Skeletal muscle tissue (tissue), 3 donors: ENCODE measurements at regions not wholly inside any gene's neighbourhood (a gene's known extent, or its start where the extent isn't known, plus 50 kb on each side); places are given as distances from the start of the nearest gene placed in this dataset.

Source experiments
- H3K27ac ChIP-seq: one replicate; pipeline ENCODE4 v1.7.0; 2013; ENCODE audit warnings: mild to moderate bottlenecking, low read depth, low read length, inconsistent platforms
- H3K27me3 ChIP-seq, 3 donors: one replicate each; pipeline ENCODE4 v1.7.0; 2013; ENCODE audit warnings: low read length in 3 of 3; ENCODE audit not compliant: control insufficient read depth in 3 of 3, insufficient read depth in 3 of 3
- H3K36me3 ChIP-seq, 3 donors: one replicate each; pipeline ENCODE4 v1.7.0; 2013; ENCODE audit warnings: low read length in 3 of 3; ENCODE audit not compliant: control insufficient read depth in 3 of 3, insufficient read depth in 3 of 3
- H3K4me1 ChIP-seq, 3 donors: one replicate each; pipeline ENCODE4 v1.7.0; 2013; ENCODE audit warnings: low read length in 3 of 3, mild to moderate bottlenecking in 3 of 3; ENCODE audit not compliant: control insufficient read depth in 3 of 3, insufficient read depth in 3 of 3
- H3K4me3 ChIP-seq, 3 donors: one replicate each; pipeline ENCODE4 v1.7.0; 2013; ENCODE audit warnings: low read length in 3 of 3
- H3K9ac ChIP-seq, 3 donors: one replicate each; pipeline ENCODE4 v1.7.0; 2013; ENCODE audit warnings: low read length in 3 of 3, mild to moderate bottlenecking in 3 of 3, moderate library complexity in 2 of 3, low read depth in 1 of 3
- H3K9me3 ChIP-seq, 3 donors: one replicate each; pipeline ENCODE4 v1.7.0; 2013; ENCODE audit warnings: low read length in 3 of 3; ENCODE audit not compliant: control insufficient read depth in 3 of 3
- donor health status: Osteomylitis.

DNA sequence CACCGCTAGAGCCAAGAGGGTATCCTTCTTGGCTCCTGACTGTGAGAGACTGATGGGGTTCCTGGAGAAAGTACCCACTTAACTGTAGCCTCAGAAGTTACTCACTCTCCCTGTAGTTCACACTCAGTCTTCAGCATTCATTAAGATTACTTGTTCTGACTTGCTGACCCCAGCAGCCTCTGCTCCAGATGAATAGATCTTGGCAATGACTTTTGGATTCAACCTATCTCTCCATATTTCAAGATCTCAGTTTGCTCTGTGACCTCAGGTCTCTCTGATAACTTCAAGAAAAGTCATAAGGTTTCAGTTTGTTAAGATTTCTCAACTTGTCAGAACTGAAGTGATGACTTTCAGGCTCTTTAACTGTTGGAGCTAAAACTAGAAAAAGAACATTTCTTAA lies 825.6 kb downstream of the PCDH7 start:
- H3K9ac ChIP-seq = no peak overlapping the region
- H3K27ac ChIP-seq = no peak overlapping the region
- H3K36me3 ChIP-seq = no peaks in the 10 kb centered on the region
- no peaks in the 10 kb centered on the region for H3K9me3 ChIP-seq
- H3K27me3 ChIP-seq = no peaks in the 10 kb centered on the region
- no peaks in the 10 kb centered on the region for H3K4me1 ChIP-seq
- H3K4me3 ChIP-seq = no peak overlapping the region

GRCh38 chr4:31548021-31548420 lies 827.9 kb downstream of the PCDH7 start:
- H3K36me3 ChIP-seq = no peaks in the 10 kb centered on the region
- no peaks in the 10 kb centered on the region for H3K4me1 ChIP-seq
- H3K27me3 ChIP-seq = no peaks in the 10 kb centered on the region
- H3K4me3 ChIP-seq = no peak overlapping the region
- no peak overlapping the region for H3K9ac ChIP-seq
- no peaks in the 10 kb centered on the region for H3K9me3 ChIP-seq
- no peak overlapping the region for H3K27ac ChIP-seq

DNA sequence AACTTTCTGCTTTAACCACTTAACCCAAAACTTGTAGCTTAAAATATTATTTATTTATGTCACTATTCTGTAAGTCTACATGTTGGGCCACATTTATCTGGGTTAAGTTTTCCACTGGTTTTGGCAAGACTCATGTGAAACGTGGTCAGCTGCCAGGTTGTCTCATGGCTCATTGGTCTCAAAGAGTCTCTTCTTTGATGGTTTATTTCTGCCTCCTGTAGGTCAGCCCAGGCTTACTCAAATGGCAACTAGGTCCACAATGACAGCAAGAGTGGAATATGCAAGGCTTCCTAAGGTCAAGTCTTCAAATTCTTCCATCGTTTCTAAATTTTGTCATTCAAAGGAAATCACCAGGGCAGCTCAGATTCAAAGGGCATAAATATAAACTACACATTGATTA lies 828.7 kb downstream of the PCDH7 start:
- H3K27me3 ChIP-seq = no peaks in the 10 kb centered on the region
- H3K9me3 ChIP-seq = no peaks in the 10 kb centered on the region
- no peaks in the 10 kb centered on the region for H3K36me3 ChIP-seq
- H3K4me3 ChIP-seq = no peak overlapping the region
- no peaks in the 10 kb centered on the region for H3K4me1 ChIP-seq
- no peak overlapping the region for H3K27ac ChIP-seq
- H3K9ac ChIP-seq = no peak overlapping the region

DNA sequence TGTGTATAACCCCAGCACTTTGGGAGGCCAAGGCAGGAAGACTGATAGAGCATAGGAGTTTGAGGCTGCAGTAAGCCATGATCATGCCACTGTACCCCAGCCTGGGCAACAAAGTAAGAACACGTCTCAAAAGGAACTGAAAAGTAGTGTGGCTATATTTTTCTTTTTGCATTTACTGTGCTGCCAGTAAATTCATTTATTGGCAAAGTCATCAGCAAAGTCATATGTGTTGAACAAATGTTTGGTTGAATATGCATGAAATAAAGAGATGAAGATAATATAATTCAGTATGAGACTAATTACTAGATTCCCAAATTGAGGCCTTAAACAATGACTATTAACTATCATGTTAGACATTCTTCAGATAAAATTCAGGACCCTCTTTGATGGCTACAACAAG lies 829.1 kb downstream of the PCDH7 start:
- no peak overlapping the region for H3K27ac ChIP-seq
- H3K27me3 ChIP-seq = no peaks in the 10 kb centered on the region
- H3K9ac ChIP-seq = no peak overlapping the region
- H3K36me3 ChIP-seq = no peaks in the 10 kb centered on the region
- H3K4me1 ChIP-seq = no peaks in the 10 kb centered on the region
- no peaks in the 10 kb centered on the region for H3K9me3 ChIP-seq
- H3K4me3 ChIP-seq = no peak overlapping the region

GRCh38 chr4:31557437-31557836 lies 837.3 kb downstream of the PCDH7 start:
- H3K4me3 ChIP-seq = no peak overlapping the region
- no peaks in the 10 kb centered on the region for H3K9me3 ChIP-seq
- no peaks in the 10 kb centered on the region for H3K36me3 ChIP-seq
- no peaks in the 10 kb centered on the region for H3K4me1 ChIP-seq
- H3K27ac ChIP-seq = no peak overlapping the region
- H3K27me3 ChIP-seq = no peaks in the 10 kb centered on the region
- H3K9ac ChIP-seq = no peak overlapping the region

DNA sequence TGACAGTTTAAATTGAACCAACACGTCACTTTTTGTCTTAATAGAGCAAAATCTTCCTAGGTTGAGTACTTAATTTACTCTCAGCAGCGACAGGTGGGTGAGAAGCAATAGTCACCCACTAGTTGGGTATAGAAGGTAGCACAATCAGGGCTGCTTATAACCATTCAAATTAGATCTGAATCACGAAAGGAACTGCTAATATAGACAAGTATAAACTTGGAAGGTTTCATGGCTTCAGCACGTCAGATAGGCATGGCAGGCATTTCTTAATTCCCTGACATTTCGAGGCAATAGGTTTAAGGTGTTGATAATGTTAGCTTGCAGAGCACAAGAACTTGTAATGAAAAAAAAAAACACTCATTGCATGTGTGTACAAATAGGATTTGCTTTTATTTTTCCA lies 853.4 kb downstream of the PCDH7 start:
- Histone ChIP-seq H3K27me3 (no peaks in the 10 kb centered on the region), H3K27ac (no peak overlapping the region), H3K9ac (no peak overlapping the region), H3K4me3 (no peak overlapping the region), H3K36me3 (no peaks in the 10 kb centered on the region), H3K4me1 (no peaks in the 10 kb centered on the region), H3K9me3 (no peaks in the 10 kb centered on the region)

GRCh38 chr4:31575504-31575903 lies 855.3 kb downstream of the PCDH7 start:
- no peak overlapping the region for H3K4me3 ChIP-seq
- no peak overlapping the region for H3K27ac ChIP-seq
- H3K4me1 ChIP-seq = no peaks in the 10 kb centered on the region
- no peaks in the 10 kb centered on the region for H3K9me3 ChIP-seq
- H3K36me3 ChIP-seq = no peaks in the 10 kb centered on the region
- no peak overlapping the region for H3K9ac ChIP-seq
- H3K27me3 ChIP-seq = no peaks in the 10 kb centered on the region

DNA sequence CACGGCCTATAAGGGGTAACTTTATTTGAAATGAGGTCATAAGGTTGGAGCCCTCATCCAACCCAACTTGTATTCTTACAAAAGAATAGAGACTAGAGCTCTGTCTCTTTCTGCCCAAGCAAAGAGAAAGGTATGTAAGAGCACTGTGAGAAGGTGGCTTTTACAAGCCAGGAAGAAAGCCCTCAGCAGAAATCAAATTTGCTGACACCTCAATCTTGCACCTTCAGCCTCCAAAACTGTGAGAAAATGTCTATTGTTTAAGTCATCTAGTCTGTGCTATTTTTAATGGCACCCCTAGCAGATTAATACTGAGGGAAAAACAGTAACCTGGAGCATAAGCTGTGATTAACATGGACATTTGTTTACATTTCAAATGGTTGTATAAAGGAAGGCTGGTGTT lies 860.7 kb downstream of the PCDH7 start:
- Histone ChIP-seq H3K4me3 (no peak overlapping the region), H3K9me3 (no peaks in the 10 kb centered on the region), H3K9ac (no peak overlapping the region), H3K27me3 (no peaks in the 10 kb centered on the region), H3K36me3 (no peaks in the 10 kb centered on the region), H3K4me1 (no peaks in the 10 kb centered on the region), H3K27ac (no peak overlapping the region)

DNA sequence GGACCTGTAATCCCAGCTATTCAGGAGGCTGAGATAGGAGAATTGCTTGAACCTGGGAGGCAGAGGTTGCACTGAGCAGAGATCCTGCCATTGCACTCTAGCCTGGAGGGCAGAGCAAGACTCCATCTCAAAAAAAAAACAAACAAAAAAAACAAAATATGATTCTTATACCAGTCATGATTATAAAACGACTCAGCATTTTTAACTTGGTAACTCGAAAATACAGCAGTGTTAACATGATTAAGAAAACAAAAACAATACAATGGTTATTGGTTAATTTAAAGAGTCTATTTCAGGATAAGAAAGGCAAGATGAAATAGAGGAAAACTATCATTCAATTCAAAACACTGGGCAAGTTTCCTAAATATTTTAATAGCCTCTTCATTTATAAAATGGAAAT lies 865.3 kb downstream of the PCDH7 start:
- Histone ChIP-seq H3K9me3 (no peaks in the 10 kb centered on the region), H3K4me3 (no peak overlapping the region), H3K27ac (no peak overlapping the region), H3K27me3 (no peaks in the 10 kb centered on the region), H3K36me3 (no peaks in the 10 kb centered on the region), H3K9ac (no peak overlapping the region), H3K4me1 (no peaks in the 10 kb centered on the region)

DNA sequence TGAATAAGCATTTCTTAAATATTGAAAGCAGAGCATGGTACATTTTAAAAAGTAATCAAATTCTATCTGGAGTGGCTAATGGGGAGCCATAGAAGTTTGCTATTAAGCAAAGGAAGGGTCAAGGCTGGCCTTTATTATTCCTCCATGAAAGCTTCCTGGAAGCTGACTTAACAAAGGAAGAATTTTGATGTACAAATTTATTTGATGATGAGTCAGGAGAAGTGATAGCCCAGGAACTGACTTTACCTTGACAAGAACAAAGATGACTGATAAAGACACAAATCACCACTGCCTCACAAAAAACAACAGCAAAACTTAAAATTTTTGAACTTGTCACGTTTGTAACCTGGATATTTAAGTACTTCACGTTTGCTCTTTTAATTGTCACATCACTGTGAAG lies 872.1 kb downstream of the PCDH7 start:
- Histone ChIP-seq H3K27me3 (no peaks in the 10 kb centered on the region), H3K9ac (no peak overlapping the region), H3K4me1 (no peaks in the 10 kb centered on the region), H3K9me3 (no peaks in the 10 kb centered on the region), H3K36me3 (no peaks in the 10 kb centered on the region), H3K4me3 (no peak overlapping the region), H3K27ac (no peak overlapping the region)

- H3K4me1 ChIP-seq = no peaks in the 10 kb centered on the region
- H3K9me3 ChIP-seq = no peaks in the 10 kb centered on the region
- no peak overlapping the region for H3K27ac ChIP-seq
- no peak overlapping the region for H3K4me3 ChIP-seq
- no peak overlapping the region for H3K9ac ChIP-seq
- H3K27me3 ChIP-seq = no peaks in the 10 kb centered on the region
- no peaks in the 10 kb centered on the region for H3K36me3 ChIP-seq
These were observed 875.3 kb downstream of the PCDH7 start for GRCh38 chr4:31595496-31595895.
